HCT116 (cell line): ENCODE measurements at regions not wholly inside any gene's neighbourhood (a gene's known extent, or its start where the extent isn't known, plus 50 kb on each side); places are given as distances from the start of the nearest gene placed in this dataset.

ENCODE experiments used
- ATAC-seq: fragments of 200-7000 bp; cut with Tn5 transposase; 2 replicates; pipeline ENCODE4 v1.9.1; 2020; ENCODE audit warnings: mild to moderate bottlenecking, moderate library complexity
- BruUV-seq: library from RNA; stranded (reverse); fragments of 400-500 nt; replicated peaks from 2 replicates; lab custom pipeline; 2021; lab: Mats Ljungman, UMichigan
- CTCF ChIA-PET: fragments of 300-600 bp; sonication (Branson Sonifier 250); formaldehyde crosslinking; loops from one replicate; lab custom pipeline; 2021; ENCODE audit warnings: antibody characterized with exemption; lab: Charles Lee
- POLR2A ChIA-PET: fragments of 300-600, 350-600 bp; sonication (Branson Sonifier 250); formaldehyde crosslinking; loops from one replicate; lab custom pipeline; 2021; ENCODE audit warnings: antibody characterized with exemption; lab: Charles Lee
- RAD21 ChIA-PET, 2 experiments: fragments of 300-600 bp; sonication (Branson Sonifier 250); formaldehyde crosslinking; loops; one replicate each; lab custom pipeline; 2023; ENCODE audit warnings: low total read pairs in 2 of 2; ENCODE audit not compliant: uncharacterized antibody in 2 of 2, unreplicated experiment in 2 of 2, low non-redundant PET in 1 of 2; lab: Charles Lee
- DNase-seq: peaks from one replicate; pipeline ENCODE4 v3.0.0-alpha.2; 2010; ENCODE audit warnings: low read depth, low spot score
- H2AFZ ChIP-seq: fragments of 200-600 bp; shearing (Covaris generic), sonication (generic); 2 replicates; pipeline ENCODE4 v1.6.1; 2017; ENCODE audit warnings: low read depth, mixed run types, mixed read lengths, antibody characterized with exemption, low read length; ENCODE audit not compliant: poor library complexity, severe bottlenecking
- H3K27ac ChIP-seq: 2 replicates; pipeline ENCODE4 v1.5.1; 2012; ENCODE audit warnings: low read depth, low read length
- H3K27me3 ChIP-seq: fragments of 200-600 bp; sonication (generic); 2 replicates; pipeline ENCODE4 v1.6.1; 2016; ENCODE audit warnings: mixed run types, low read length, mixed read lengths; ENCODE audit not compliant: insufficient read depth
- H3K36me3 ChIP-seq, 2 experiments: fragments of 200-500 bp in 1 of 2; fragments of 200-600 bp in 1 of 2; sonication (Bioruptor generic) in 1 of 2; sonication (generic) in 1 of 2; 2 replicates each; pipeline versions ENCODE4 v1.5.1 to v1.6.1; 2014 to 2016; ENCODE audit warnings: low read length in 2 of 2, inconsistent platforms in 1 of 2, mixed read lengths in 1 of 2, mixed run types in 1 of 2; ENCODE audit not compliant: insufficient read depth in 2 of 2, control insufficient read depth in 1 of 2
- H3K4me1 ChIP-seq, 2 experiments: fragments of 200-600 bp in 1 of 2; sonication (generic) in 1 of 2; 2 replicates each; pipeline versions ENCODE4 v1.5.1 to v1.6.1; 2012 to 2017; ENCODE audit warnings: low read length in 2 of 2, inconsistent platforms in 1 of 2, mild to moderate bottlenecking in 1 of 2, mixed read lengths in 1 of 2, mixed run types in 1 of 2, moderate library complexity in 1 of 2; ENCODE audit not compliant: insufficient read depth in 2 of 2, control insufficient read depth in 1 of 2
- H3K4me2 ChIP-seq: fragments of 200-600 bp; sonication (generic); 2 replicates; pipeline ENCODE4 v1.6.1; 2017; ENCODE audit warnings: mixed run types, low read length, mixed read lengths
- H3K4me3 ChIP-seq, 2 experiments: fragments of 200-600 bp in 1 of 2; sonication (generic) in 1 of 2; replicated peaks in 1 of 2; 2 replicates each; pipeline ENCODE4 v1.5.1; 2011 to 2016; ENCODE audit warnings: low read length in 2 of 2, control low read depth in 1 of 2, low read depth in 1 of 2, mild to moderate bottlenecking in 1 of 2, mixed read lengths in 1 of 2, mixed run types in 1 of 2
- H3K79me2 ChIP-seq: fragments of 200-600 bp; sonication (generic); 2 replicates; pipeline ENCODE4 v1.6.1; 2017; ENCODE audit warnings: mild to moderate bottlenecking, mixed run types, low read length, moderate library complexity, mixed read lengths; ENCODE audit not compliant: insufficient read depth
- H3K9ac ChIP-seq: fragments of 200-600 bp; sonication (generic); 2 replicates; pipeline ENCODE4 v1.6.1; 2016; ENCODE audit warnings: low read length, mixed read lengths
- H3K9me2 ChIP-seq: fragments of 200-600 bp; sonication (generic), shearing (Covaris generic); 2 replicates; pipeline ENCODE4 v1.6.1; 2017; ENCODE audit warnings: mixed run types, mild to moderate bottlenecking, moderate library complexity; ENCODE audit not compliant: insufficient read depth
- H3K9me3 ChIP-seq, 2 experiments: fragments of 200-500 bp in 1 of 2; fragments of 200-600 bp in 1 of 2; sonication (Bioruptor generic) in 1 of 2; sonication (generic) in 1 of 2; 2 replicates each; pipeline ENCODE4 v1.6.1; 2014 to 2017; ENCODE audit warnings: low read length in 2 of 2, mixed read lengths in 2 of 2, inconsistent platforms in 1 of 2, low read depth in 1 of 2, mild to moderate bottlenecking in 1 of 2, mixed run types in 1 of 2, moderate library complexity in 1 of 2; ENCODE audit not compliant: control insufficient read depth in 1 of 2, insufficient read depth in 1 of 2
- H4K20me1 ChIP-seq: fragments of 200-600 bp; sonication (generic), shearing (Covaris generic); 2 replicates; pipeline ENCODE4 v1.6.1; 2017; ENCODE audit warnings: mixed run types, mild to moderate bottlenecking, moderate library complexity; ENCODE audit not compliant: insufficient read depth
- EGR1 ChIP-seq: IDR thresholded peaks from 2 replicates; pipeline ENCODE4 v1.6.1; 2012; ENCODE audit warnings: low read depth
- EZH2 ChIP-seq: fragments of 200-600 bp; sonication (generic); IDR thresholded peaks from 2 replicates; pipeline ENCODE4 v1.6.1; 2017; ENCODE audit warnings: antibody characterized with exemption, mixed run types
- POLR2A ChIP-seq: IDR thresholded peaks from 2 replicates; pipeline ENCODE4 v1.7.0; 2011; ENCODE audit warnings: borderline replicate concordance; ENCODE audit not compliant: insufficient read depth, insufficient read length; ENCODE audit errors: extremely low read depth
- POLR2AphosphoS5 ChIP-seq: IDR thresholded peaks from 2 replicates; pipeline ENCODE4 v1.6.1; 2011; ENCODE audit warnings: mild to moderate bottlenecking, low read depth, low read length, moderate library complexity
- SIN3A ChIP-seq: IDR thresholded peaks from 2 replicates; pipeline ENCODE4 v1.6.1; 2012; ENCODE audit warnings: low read depth
- SP1 ChIP-seq: IDR thresholded peaks from 2 replicates; pipeline ENCODE4 v1.6.1; 2012; ENCODE audit warnings: low read depth
- SRF ChIP-seq: IDR thresholded peaks from 2 replicates; pipeline ENCODE4 v1.6.1; 2012; ENCODE audit warnings: low read depth
- YY1 ChIP-seq: IDR thresholded peaks from 2 replicates; pipeline ENCODE4 v1.6.1; 2011; ENCODE audit warnings: low read length, low read depth, moderate library complexity, mild to moderate bottlenecking; ENCODE audit not compliant: insufficient replicate concordance; ENCODE audit errors: extremely low read depth
- intact Hi-C: fragments of 100-400 bp; cut with micrococcal nuclease; formaldehyde crosslinking; loops from 2 replicates; pipeline ENCODE4 v1.10.0; 2022
- TF ChIP-seq, protein P1 (sequence below): IDR thresholded peaks from 2 replicates; pipeline ENCODE4 v1.6.1; 2012; ENCODE audit warnings: low read depth
- TF ChIP-seq, protein P2 (sequence below): IDR thresholded peaks from 2 replicates; pipeline ENCODE4 v1.6.1; 2012
- TF ChIP-seq, protein P3 (sequence below), 3 experiments: fragments of 200-600 bp in 1 of 3; sonication (generic) in 1 of 3; IDR thresholded peaks in 2 of 3; conservative IDR thresholded peaks in 1 of 3; 2 replicates each; pipeline ENCODE4 v1.5.1; 2012 to 2017; ENCODE audit warnings: low read depth in 2 of 3, low read length in 2 of 3, antibody characterized with exemption in 1 of 3, borderline replicate concordance in 1 of 3, control low read depth in 1 of 3, mild to moderate bottlenecking in 1 of 3, mixed read lengths in 1 of 3, mixed run types in 1 of 3, moderate library complexity in 1 of 3; ENCODE audit not compliant: insufficient read depth in 1 of 3
- TF ChIP-seq, protein P4 (sequence below): IDR thresholded peaks from 2 replicates; pipeline ENCODE4 v1.6.1; 2011; ENCODE audit warnings: mild to moderate bottlenecking, low read length, moderate library complexity; ENCODE audit not compliant: insufficient replicate concordance; ENCODE audit errors: extremely low read depth

DNA sequence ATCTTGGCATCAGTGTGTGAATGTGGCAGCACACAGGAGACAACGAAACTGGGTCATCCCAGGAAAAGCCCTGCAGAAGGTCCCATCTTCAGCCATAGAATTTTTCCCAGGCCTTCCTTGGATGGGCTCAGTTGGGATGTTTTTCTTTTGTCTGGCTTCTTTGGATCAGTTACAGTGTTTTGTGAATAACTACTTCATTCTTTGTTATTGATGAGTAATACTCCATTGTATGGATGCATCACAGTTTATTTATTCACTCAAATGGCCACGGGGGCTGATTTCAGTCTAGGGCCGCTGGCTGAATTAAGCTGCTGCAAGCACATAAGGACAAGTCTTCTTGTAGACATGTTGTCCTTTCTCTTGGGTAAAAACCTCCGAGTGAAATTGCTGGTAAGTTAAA lies 81.3 kb upstream of the CD93 start (continued):
- TF ChIP-seq POLR2A (no peak), EZH2 (no peak)
- TF ChIP-seq, protein P1, sequence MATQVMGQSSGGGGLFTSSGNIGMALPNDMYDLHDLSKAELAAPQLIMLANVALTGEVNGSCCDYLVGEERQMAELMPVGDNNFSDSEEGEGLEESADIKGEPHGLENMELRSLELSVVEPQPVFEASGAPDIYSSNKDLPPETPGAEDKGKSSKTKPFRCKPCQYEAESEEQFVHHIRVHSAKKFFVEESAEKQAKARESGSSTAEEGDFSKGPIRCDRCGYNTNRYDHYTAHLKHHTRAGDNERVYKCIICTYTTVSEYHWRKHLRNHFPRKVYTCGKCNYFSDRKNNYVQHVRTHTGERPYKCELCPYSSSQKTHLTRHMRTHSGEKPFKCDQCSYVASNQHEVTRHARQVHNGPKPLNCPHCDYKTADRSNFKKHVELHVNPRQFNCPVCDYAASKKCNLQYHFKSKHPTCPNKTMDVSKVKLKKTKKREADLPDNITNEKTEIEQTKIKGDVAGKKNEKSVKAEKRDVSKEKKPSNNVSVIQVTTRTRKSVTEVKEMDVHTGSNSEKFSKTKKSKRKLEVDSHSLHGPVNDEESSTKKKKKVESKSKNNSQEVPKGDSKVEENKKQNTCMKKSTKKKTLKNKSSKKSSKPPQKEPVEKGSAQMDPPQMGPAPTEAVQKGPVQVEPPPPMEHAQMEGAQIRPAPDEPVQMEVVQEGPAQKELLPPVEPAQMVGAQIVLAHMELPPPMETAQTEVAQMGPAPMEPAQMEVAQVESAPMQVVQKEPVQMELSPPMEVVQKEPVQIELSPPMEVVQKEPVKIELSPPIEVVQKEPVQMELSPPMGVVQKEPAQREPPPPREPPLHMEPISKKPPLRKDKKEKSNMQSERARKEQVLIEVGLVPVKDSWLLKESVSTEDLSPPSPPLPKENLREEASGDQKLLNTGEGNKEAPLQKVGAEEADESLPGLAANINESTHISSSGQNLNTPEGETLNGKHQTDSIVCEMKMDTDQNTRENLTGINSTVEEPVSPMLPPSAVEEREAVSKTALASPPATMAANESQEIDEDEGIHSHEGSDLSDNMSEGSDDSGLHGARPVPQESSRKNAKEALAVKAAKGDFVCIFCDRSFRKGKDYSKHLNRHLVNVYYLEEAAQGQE, result no peak
- TF ChIP-seq, protein P2, sequence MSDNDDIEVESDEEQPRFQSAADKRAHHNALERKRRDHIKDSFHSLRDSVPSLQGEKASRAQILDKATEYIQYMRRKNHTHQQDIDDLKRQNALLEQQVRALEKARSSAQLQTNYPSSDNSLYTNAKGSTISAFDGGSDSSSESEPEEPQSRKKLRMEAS, result no peak

DNA sequence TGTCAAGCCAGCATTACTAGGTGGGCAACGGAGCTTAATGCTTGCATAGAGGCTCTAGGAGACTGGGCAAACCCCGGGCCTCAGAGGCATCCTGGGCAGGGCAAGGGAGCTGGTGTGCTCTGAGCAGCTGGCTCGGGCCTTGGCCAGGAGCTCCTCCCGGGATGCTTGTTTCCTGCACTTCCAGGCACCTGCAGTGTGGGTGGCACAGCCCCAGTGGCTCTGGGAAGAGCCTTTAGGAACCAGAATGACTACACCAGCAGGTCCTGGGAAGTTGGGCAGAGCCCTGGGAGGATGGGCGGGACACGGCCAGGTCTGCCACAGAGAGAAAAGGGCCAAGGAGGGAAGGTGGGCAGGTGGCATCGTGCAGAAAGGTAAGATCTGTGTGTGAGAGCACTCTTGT lies 80.4 kb upstream of the CD93 start:
- DNase-seq, result no peak
- POLR2A ChIA-PET, result no interaction called here
- H3K4me1 ChIP-seq, result peaks cover 0 to 6% of the 10 kb centered on the region in 2 experiments; a peak in 1 of 4 replicates
- H4K20me1 ChIP-seq, result no peaks in the 10 kb centered on the region
- H3K4me3 ChIP-seq, result no peak overlapping the region
- peaks cover 3% of the 10 kb centered on the region; the same call in 1 of the 2 replicates for H3K27me3 ChIP-seq
- TF ChIP-seq, protein P3, sequence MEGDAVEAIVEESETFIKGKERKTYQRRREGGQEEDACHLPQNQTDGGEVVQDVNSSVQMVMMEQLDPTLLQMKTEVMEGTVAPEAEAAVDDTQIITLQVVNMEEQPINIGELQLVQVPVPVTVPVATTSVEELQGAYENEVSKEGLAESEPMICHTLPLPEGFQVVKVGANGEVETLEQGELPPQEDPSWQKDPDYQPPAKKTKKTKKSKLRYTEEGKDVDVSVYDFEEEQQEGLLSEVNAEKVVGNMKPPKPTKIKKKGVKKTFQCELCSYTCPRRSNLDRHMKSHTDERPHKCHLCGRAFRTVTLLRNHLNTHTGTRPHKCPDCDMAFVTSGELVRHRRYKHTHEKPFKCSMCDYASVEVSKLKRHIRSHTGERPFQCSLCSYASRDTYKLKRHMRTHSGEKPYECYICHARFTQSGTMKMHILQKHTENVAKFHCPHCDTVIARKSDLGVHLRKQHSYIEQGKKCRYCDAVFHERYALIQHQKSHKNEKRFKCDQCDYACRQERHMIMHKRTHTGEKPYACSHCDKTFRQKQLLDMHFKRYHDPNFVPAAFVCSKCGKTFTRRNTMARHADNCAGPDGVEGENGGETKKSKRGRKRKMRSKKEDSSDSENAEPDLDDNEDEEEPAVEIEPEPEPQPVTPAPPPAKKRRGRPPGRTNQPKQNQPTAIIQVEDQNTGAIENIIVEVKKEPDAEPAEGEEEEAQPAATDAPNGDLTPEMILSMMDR (IDR thresholded peaks at IDR 0.05 in 2 of 3, conservative IDR thresholded peaks at IDR 0.05 in 1 of 3; ENCODE audit: borderline replicate concordance in 1 of 3, insufficient read depth in 1 of 3, low read depth in 2 of 3, low read length in 2 of 3), result no peak
- TF ChIP-seq SRF (no peak), POLR2AphosphoS5 (no peak), SP1 (no peak), YY1 (no peak), EGR1 (no peak), SIN3A (no peak)
- TF ChIP-seq, protein P1, result no peak
- TF ChIP-seq, protein P4, sequence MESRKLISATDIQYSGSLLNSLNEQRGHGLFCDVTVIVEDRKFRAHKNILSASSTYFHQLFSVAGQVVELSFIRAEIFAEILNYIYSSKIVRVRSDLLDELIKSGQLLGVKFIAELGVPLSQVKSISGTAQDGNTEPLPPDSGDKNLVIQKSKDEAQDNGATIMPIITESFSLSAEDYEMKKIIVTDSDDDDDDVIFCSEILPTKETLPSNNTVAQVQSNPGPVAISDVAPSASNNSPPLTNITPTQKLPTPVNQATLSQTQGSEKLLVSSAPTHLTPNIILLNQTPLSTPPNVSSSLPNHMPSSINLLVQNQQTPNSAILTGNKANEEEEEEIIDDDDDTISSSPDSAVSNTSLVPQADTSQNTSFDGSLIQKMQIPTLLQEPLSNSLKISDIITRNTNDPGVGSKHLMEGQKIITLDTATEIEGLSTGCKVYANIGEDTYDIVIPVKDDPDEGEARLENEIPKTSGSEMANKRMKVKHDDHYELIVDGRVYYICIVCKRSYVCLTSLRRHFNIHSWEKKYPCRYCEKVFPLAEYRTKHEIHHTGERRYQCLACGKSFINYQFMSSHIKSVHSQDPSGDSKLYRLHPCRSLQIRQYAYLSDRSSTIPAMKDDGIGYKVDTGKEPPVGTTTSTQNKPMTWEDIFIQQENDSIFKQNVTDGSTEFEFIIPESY, result no peak
- ATAC-seq, result no peak
- no peak overlapping the region for H3K9ac ChIP-seq
- RAD21 ChIA-PET, result no interaction called here
- no peaks in the 10 kb centered on the region for H3K9me2 ChIP-seq
- no peaks in the 10 kb centered on the region for H3K9me3 ChIP-seq
- no peak overlapping the region for H3K4me2 ChIP-seq
- H3K79me2 ChIP-seq, result no peaks in the 10 kb centered on the region
- no peaks in the 10 kb centered on the region for H3K36me3 ChIP-seq
- intact Hi-C loops, result no loop called here
- BruUV-seq, result no TSS peak
- no peak overlapping the region for H3K27ac ChIP-seq
- no peak overlapping the region for H2AFZ ChIP-seq
- CTCF ChIA-PET, result no interaction called here
